HG03139 (cell line): ENCODE measurements at regions not wholly inside any gene's neighbourhood (a gene's known extent, or its start where the extent isn't known, plus 50 kb on each side); places are given as distances from the start of the nearest gene placed in this dataset.
"Not testable (repeated sequence)": the region's sequence is repeated elsewhere in the genome, so short reads cannot be mapped to it uniquely, and the experiment has no call there.

Experiments used
- ATAC-seq: cut with Tn5 transposase; IDR thresholded peaks from one replicate; pipeline ENCODE4 v1.9.1; 2021; ENCODE audit not compliant: unreplicated experiment

DNA sequence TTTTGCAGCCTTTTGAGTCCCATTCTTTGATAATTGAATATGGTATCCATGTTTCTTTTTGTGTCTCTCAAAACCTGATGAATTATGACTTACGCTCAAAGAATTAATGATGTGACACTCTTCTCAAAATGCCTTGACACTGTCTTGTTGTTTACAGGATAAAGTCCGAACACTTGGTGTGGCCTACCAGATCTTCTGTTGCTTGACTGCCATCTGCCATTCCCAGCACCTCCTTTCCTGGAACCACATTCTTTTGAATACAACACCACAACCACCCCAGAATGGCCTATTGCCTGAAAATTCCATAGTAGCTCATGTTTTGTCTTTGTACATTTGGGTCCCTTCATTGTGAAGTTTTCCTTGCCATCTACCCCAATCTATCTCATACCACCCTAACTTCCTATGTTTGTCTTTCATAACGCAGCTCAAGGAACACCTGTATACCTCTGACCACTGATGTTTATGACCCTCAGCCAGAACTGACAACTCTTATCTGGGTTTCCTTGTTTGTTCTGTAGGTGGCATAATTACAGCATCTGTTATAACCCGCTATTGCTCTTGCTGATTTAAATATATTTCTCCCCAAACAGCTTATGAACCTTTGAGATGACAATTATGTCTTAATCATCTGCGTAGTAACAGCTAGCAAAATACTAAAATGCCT is 991.3 kb downstream of the RAB28 start:
- no peak for ATAC-seq

DNA sequence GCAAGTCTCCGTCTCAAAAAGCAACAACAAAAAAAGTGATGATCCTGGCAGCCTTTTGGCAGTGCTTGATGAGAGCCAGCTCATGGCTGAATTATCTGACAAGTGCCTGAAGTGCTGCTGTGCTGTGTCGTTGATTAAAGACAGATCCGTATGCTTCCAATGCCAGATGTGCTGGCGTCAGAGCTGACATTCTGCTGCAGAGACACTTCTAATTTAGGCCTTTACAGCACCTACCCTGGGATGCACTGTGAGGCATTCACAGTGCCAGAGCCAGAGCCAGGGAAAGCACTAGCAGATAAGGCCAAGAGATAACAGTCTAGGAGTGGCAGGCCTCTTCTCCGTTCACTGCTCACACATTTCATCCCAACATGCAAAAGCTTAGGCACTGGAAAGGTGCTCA is 995.5 kb downstream of the RAB28 start:
- no peak for ATAC-seq

DNA sequence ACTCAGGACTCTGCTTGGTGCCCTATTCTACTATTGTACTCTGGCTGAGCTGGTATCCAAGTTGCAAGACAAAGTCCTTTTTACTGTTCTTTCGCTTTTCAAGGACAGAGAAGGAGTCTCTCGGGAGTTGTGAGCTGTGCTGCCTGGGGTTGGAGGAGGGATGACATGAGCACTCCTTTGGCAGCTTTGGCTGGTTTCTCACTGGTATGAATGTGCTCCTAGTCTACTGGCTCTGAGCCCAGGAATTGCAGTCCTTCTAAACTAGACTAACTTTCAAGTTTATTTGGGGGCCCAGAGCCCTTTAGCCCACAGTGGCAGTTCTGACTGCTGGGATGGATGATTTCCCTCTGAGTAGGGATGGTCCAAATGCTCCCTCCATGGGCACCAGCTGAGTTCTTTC is 997.1 kb downstream of the RAB28 start:
- ATAC-seq, result no peak

DNA sequence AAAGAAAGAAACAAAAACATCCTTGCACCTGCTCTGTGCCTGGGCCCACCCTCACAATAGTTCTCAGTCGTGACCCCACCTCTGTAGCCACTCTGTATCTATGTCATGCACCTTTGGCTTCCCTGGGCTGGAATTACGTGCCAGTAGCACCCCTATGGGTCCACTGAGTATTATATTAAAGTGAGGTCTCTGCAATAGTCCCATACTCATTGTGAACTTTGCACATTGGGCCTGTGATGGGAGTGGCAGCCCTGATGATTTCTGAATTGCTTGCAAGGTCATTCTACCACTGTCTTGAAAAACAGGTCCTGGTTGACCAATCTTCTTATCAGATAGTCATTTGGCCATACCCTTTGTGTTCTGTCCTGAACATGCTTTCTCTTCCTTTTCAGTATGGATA is 1012.1 kb downstream of the RAB28 start:
- ATAC-seq, result no peak

DNA sequence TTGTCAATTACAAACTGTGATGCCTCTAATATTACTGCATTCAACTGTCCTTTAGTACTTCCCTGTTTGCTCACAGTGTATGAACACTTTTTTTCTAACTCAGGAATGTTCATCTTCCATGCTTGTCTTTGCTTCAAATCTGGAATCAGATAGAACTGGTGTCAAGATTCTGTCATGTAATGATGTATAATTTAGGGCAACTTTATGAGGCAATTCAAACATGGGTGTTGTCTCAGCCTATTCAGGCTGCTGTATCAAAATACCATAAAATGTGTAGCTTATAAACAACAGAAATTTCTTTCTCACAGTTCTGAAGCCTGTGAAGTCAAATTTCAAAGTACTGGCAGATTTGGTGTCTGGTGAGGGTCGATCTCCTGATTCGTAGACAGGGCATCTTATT is 1012.9 kb downstream of the RAB28 start:
- no peak for ATAC-seq

DNA sequence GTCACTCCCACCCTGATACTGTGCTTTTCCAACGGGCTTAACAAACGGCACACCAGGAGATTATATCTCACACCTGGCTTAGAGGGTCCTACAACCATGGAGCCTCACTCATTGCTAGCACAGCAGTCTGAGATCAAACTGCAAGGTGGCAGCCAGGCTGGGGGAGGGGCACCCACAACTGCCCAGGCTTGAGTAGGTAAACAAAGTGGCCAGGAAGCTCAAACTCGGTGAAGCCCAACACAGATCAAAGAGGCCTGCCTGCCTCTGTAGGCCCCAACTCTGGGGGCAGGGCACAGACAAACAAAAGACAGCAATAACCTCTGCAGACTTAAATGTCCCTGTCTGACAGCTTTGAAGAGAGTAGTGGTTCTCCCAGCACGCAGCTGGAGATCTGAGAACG is 1022.6 kb downstream of the RAB28 start:
- ATAC-seq, result not testable (repeated sequence)

DNA sequence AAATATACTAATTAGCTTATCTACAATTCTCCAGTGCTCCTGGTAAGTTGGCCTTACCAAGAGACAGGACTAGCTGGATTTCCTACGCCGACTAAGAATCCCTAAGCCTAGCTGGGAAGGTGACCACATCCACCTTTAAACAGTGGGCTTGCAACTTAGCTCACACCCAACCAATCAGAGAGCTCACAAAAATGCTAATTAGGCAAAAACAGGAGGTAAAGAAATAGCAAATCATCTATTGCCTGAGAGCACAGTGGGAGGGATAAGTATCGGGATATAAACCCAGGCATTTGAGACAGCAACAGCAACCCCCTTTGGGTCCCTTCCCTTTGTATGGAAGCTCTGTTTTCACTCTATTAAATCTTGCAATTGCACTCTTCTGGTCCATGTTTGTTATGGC is 1025.0 kb downstream of the RAB28 start:
- no peak for ATAC-seq

DNA sequence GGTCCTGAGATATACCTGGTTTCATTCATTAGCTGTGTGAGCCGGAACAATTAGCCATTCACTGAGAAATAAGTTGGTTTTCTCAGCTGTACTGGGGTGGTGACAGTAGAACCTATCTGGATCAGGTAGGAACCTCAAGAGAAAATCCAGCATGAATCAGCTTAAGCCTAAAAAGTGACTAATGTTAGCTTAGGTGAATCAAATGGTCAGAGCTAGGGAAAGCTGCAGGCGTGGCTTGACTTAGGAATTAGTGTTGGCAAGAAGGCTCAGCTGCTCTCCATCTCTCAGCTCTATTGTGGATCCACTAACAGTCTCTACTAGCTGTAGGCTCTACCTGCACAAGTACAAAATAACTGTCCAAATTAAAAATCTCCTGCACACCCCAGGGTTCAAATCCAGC is 1025.5 kb downstream of the RAB28 start:
- no peak for ATAC-seq

DNA sequence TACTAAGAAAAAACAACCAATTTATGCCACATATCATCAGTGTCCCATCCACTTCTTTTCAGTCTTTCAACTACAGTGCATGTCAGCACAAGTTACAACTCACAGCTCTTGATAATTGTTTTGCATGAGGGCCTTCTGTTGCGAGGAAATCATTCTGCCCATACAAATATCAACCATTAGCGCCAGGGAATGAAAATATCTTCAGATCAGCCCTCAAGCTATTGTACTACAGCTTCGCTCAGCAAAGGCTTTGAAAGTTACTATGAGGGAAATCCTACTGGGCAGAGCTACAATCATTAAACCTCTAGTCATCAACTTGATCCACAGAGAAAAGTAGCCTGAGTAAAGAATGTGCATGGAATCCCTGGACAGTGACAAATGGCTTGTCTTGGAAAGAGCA is 1023.6 kb upstream of the HS3ST1 start:
- no peak for ATAC-seq

DNA sequence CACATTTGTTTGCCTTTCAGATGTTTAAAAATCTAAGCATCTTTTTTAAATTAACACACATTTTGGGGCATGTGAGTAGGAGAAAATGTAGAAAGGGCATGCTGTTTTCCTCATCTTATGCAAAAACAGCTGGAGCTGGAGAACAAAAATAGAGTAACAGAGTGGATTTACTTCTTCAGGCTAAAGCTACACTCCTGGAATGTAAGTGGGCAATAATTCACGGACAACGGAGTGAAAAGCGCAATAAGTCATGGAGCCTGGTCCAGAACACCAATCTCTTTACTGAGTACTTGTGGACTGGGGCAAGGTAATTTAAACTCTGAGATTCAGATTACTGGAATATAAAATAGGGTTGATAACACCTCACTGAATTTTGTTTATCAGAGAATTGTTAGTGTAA is 1018.8 kb upstream of the HS3ST1 start:
- ATAC-seq, result no peak

DNA sequence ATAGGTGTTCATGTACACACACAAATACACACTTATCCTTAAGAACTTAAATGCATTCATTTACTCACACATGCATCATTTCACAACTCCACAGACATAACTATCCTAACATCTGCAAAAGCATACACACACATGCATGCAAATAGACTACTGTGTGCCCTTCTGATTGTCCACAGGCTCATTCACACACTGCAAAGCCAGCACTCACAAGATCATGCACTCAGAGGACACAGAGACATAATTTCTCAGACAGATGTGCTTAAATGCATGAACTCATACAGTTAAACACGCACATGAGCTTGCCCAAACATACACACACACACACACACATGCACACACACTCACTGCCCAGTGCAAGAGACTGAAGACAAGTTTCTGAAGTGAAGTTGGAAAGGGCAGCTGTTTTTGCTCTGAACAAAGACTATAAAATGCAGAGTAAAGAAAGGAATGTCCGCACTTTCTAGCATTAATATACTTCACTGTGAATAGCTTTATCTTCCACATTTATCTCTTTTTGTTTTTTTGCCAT is 1018.0 kb upstream of the HS3ST1 start:
- ATAC-seq, result no peak

DNA sequence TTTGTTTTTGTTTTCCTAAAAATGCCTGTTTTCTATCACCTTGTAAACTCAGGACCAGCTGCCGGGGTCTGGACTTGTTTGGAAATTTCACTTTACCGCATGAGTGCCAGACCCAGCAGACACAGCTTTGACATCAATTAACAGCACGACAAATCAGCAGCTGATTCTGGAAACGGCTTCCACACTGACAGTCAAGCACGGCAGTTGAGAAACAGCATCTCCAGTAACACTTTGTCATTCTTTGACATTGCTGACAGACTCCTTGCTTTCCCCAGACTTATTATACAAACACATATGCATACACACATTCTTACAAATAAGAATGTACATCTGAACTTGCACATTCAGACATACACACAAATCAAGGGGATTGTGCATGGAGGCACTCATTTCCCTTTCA is 1017.6 kb upstream of the HS3ST1 start:
- ATAC-seq, result no peak

DNA sequence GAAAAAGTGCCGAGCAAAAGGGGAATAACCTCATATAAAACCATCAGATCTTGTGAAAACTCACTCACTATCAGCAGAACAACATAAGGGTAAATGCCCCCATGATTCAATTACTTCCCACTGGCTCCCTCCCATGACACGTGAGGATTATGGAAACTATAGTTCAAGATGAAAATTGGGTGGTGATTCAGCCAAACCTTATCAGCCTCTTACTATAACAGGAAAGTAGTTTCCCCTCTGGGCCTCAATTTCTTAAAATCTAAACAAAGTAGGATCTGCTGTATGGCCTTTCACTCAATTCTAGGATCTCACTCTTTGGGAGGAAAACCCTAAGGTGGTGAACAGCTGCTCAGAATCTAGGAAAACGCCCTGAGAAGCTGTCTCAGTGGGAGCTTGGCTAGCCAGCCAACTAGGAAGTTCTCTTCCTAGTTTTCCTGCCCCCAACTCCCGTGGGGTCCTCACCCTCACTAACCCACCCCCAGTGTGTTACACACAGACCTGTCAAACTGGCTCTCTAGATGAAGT is 1017.1 kb upstream of the HS3ST1 start:
- no peak for ATAC-seq

DNA sequence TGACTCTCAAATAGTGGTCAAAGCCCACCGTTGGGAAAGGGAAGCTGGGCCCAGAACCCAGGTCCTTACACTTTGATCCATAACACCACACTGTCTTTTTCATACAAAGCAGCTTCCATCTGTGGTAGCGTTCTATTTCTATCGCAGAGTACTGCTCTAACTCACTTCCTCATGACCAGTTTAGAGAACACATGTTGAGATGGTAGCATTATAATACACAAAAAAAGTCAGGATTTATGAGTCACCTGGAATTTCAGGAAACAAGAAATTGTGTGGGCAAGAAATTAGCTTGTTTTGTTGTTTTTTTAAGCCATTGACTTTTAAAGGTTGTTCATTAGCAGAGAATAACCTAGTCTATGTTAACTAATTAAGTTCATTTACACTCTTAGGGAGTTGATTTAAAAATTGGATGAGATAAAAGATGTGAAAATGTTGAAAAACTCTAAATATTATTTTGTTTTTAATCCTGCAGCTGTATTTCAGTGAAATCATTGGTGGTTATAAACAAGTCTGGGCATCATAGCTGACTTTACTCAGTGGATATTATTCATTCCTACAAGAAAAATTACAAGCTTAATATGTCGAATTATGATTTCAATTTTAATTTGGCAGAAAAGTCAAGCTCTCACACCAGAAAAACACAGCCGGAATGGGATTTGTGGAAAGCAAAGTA is 1011.1 kb upstream of the HS3ST1 start:
- ATAC-seq, result no peak

DNA sequence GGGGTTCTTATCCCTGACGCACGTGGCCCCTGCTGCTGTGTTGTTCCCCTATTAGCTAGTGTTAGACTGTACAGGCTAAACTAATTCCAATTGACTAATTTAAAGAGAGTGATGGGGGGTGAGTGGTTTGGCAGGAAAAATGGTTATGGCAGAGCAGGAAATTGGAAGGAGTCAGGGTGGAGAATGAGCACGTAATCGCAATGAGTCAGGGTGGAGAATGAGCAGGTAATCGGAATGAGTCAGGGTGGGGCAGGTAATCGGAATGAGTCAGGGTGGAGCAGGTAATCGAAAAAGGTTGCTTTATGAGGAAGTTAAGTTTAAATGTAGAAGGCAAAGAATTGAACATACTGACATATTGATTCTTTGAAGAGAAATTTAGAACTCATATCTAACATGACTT is 1002.6 kb upstream of the HS3ST1 start:
- ATAC-seq, result not testable (repeated sequence)

DNA sequence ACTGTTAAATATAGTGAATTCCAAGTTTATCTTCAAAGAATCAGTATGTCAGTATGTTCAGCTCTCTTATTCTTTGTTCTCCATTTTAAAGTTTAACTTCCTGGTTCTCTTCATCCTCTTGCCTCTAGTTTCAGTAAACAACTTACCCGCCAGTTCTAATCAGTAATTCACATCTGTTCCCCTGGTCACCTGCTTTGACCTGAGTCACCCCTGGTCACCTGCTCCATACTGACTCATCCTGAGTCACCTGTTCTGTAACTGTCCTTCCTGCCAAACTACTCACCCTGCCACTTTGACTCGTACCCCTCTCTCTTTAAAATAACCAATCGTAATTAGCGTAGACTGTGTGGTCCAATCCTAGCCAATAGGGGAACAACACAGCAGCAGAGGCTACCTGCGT is 992.7 kb upstream of the HS3ST1 start:
- ATAC-seq, result no peak

DNA sequence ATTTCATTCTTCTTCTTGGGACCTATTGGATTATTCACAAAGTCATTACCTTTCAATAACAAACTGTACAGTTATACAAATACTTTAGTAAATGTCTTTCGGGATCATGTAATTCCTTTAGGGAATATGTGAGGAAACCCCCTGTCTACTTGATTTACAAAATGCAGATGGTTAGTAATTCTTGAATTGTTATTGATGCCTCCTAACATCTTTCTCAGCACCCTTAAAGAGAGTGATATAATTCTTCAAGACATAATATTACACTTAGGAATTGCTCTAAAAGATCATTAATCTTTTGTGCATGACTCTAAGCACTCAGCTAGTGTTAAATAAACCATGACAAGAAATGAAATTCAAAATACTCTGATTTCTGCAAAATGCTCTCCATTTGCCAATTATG is 988.1 kb upstream of the HS3ST1 start:
- no peak for ATAC-seq

DNA sequence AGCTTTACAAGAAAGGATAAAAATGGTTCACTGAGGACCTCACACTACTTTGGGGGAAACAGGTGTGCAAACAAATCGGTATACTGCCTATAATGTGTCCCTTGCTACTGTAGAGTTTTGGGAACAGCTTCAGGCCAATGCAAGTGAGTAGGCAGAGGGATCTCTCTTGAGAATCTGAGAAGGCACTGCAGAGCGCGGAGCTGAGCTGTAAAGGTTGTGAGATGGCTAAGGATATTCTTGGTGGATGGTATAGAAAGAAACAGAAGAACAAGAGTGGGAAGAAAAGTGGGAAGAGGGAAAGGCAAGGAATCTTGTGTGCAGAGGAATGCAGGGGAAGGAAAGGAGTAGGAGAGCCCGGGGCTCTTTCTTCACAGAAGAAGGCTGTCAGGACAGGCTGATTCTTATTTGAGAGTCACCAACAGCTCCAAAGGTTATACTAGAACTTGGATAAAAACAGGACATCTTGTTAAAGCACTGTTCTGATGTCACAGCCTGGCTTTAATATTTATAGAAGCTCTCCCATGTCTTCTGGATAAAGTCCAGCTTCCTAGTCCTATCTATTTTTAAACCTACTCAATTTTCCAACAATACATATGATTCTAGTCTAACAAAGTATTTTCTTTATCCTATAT is 985.6 kb upstream of the HS3ST1 start:
- ATAC-seq, result no peak

DNA sequence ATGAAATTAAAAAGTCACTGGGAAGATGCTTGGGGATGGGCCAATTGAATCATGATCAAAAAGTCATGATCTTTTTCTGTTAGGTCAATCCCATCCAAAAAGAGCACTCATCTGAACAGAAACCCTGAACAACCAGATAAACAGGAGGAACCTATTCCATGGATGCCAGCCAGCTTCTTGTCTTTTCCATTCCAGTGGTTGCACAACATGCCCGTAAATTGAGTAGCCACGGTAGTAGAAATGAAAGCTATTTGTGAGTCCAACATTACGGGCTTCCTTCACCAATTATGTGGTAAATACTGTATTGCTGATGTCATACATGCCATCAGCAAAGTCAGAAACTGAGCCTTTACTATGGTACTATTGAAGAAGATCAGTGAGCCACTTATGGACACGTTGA is 982.4 kb upstream of the HS3ST1 start:
- no peak for ATAC-seq

DNA sequence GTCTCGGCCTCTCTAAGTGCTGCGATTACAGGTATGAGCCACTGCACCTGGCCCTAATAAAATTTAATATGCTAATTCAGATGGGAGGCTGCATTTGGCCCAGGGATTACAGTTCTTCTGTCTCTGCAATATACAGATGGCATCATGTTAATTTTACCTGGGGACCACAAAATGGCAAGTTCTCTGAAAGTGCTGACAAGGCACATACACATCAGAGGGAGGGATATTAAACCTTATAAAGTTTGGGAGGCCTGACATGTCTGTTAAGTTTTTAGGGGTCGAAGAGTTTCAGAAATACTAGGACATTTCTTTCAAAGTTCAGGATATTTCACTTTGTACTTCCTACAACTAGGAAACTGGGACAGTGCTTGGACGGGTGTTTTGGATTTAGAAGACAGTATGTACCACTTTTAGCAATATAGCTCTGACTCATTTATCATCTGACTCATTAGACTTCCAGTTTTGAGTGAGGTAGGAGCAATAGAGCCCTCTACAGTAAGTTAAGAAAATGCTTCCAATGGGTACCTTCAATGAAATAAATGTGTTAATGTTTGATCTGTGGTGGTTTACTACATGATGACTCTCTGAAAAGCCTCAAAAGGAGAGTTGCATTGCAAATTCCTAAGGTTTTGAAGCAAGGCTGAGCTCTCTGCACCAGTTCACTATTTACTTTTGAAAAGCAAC is 981.0 kb upstream of the HS3ST1 start:
- no peak for ATAC-seq

DNA sequence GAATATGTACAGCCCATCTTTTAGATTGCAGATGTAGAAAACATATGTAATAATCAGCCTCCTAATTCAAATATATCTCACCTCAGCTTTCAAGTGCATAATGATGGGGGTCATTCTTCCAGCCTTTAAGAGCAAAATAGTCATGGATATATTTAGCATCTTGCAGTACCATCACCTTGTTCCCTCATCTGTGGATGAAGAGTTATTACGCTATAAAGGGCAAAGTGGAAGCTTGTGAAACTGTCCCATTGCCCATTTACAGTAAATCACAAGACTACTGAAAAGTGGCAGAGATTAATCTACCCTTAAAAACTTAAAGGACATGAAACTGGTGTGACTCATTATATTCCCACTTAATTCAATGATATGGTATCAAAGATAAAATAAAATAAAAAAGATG is 979.7 kb upstream of the HS3ST1 start:
- no peak for ATAC-seq

DNA sequence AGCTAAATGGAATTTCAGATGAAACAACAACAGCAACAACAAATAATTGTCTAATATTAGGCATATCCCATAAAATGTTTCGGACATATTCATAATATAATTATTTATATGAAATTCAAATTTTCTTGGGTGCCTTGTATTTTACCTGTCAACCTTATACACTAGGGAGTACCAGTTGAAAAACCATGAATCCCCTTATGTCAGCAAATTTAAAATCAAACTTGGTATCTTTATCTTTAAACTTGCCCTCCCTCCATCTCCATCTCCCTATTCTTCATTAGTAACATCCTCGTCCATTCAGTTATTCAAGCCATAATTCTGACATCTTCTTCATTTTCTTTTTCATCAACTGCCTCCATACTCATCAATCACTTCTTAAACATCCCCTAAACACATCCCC is 974.5 kb upstream of the HS3ST1 start:
- no peak for ATAC-seq
